22Rv1 (cell line): ENCODE measurements at regions not wholly inside any gene's neighbourhood (a gene's known extent, or its start where the extent isn't known, plus 50 kb on each side); places are given as distances from the start of the nearest gene placed in this dataset.

Experiments
- H3K27ac ChIP-seq: fragments of 450-650 bp; 2 replicates; pipeline ENCODE4 v1.5.1; 2017
- ZFX ChIP-seq: fragments of 450-650 bp; IDR thresholded peaks from 2 replicates; pipeline ENCODE4 v1.6.1; 2017; ENCODE audit warnings: antibody characterized with exemption, borderline replicate concordance
- TF ChIP-seq, protein P1 (sequence below): fragments of 450-650 bp; IDR thresholded peaks from 2 replicates; pipeline ENCODE4 v1.5.1; 2017; ENCODE audit warnings: mild to moderate bottlenecking

GRCh38 chr7:26508917-26509316 lies 217.3 kb downstream of the SNX10 start:
- TF ChIP-seq, protein P1, sequence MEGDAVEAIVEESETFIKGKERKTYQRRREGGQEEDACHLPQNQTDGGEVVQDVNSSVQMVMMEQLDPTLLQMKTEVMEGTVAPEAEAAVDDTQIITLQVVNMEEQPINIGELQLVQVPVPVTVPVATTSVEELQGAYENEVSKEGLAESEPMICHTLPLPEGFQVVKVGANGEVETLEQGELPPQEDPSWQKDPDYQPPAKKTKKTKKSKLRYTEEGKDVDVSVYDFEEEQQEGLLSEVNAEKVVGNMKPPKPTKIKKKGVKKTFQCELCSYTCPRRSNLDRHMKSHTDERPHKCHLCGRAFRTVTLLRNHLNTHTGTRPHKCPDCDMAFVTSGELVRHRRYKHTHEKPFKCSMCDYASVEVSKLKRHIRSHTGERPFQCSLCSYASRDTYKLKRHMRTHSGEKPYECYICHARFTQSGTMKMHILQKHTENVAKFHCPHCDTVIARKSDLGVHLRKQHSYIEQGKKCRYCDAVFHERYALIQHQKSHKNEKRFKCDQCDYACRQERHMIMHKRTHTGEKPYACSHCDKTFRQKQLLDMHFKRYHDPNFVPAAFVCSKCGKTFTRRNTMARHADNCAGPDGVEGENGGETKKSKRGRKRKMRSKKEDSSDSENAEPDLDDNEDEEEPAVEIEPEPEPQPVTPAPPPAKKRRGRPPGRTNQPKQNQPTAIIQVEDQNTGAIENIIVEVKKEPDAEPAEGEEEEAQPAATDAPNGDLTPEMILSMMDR: no peak
- TF ChIP-seq ZFX: no peak

GRCh38 chr7:26510231-26510957 lies 218.7 kb downstream of the SNX10 start:
- no peak overlapping the region for H3K27ac ChIP-seq
- TF ChIP-seq, protein P1: no peak
- TF ChIP-seq ZFX: no peak

More at GRCh38 chr7:26508917-26509316, 217.3 kb downstream of the SNX10 start:
- H3K27ac ChIP-seq: no peak overlapping the region

DNA sequence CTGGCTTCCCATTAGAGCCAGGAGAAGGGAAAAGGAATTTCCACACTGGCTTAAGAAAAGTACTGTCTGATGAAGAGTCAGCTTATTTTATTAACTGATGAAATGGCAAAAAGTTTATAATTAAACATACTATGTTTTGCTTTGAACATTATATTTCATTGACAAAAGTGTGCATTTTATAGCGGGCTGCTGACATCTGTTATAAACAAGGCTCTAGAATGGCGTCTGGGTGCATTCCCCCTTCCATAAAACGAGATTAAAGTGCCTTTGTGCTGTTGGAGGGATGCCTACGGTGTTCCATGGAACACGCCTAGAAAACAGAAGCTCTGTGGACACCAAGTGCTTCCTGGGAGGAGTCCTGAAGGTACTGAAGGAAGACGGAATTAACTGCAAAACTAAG lies 220.2 kb downstream of the SNX10 start:
- H3K27ac ChIP-seq: no peak overlapping the region

GRCh38 chr7:26512737-26513136 lies 221.1 kb downstream of the SNX10 start:
- no peak for TF ChIP-seq ZFX
- TF ChIP-seq, protein P1: no peak
- no peak overlapping the region for H3K27ac ChIP-seq

More for the DNA sequence above, 220.2 kb downstream of the SNX10 start:
- no peak for TF ChIP-seq ZFX
- TF ChIP-seq, protein P1: no peak

GRCh38 chr7:26513948-26514347 lies 222.3 kb downstream of the SNX10 start:
- H3K27ac ChIP-seq: no peak overlapping the region
- TF ChIP-seq, protein P1: no peak
- TF ChIP-seq ZFX: no peak

DNA sequence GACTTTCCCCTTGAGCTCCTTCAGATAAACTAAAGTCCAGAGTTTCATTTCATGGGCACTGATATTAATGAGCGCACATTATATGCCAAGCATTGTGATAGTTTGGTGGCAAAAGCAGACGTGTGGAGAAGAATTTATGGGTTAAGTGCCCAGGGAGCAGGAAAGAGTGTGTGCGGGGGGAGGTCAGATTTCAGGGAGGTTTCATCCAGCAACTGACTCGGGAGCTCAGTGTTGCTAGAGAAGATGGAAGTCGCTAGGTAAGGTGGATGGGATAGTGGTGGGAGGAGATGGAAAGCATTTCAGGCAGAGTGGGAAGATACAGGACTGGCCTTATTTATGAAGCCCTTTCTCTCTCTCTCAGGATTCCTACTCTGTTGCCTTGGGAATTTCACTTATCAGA lies 223.0 kb downstream of the SNX10 start:
- no peak overlapping the region for H3K27ac ChIP-seq
- TF ChIP-seq, protein P1: no peak
- no peak for TF ChIP-seq ZFX

DNA sequence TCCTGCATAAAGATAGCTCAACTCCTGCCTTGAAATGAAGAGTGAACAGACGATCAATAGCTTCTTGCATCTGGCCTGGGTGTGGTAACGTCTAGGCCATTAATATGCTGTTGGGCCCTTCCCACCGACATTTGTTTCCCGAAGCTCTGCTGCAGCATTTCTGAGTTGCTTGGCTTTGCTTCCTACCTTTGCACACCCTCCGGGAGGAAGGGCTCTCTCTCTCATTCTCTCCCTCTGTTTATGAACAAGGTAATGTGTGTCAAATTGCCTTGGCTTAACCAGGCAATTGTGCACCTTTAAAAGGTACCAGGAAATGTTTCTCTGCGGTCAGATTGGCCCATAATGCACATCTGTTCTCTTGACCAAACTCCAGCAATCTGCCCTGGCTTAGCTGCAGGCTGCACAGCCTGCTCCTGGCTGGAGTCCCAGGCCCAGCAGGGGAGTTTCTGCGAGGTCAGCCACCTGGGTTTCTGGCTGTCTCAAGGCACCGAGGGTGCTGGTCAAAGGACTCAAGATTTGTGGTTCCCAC lies 223.7 kb downstream of the SNX10 start:
- no peak overlapping the region for H3K27ac ChIP-seq
- no peak for TF ChIP-seq ZFX
- TF ChIP-seq, protein P1: no peak
